ENCODE measurements at regions not wholly inside any gene's neighbourhood (a gene's known extent, or its start where the extent isn't known, plus 50 kb on each side); places are given as distances from the start of the nearest gene placed in this dataset.

DNA sequence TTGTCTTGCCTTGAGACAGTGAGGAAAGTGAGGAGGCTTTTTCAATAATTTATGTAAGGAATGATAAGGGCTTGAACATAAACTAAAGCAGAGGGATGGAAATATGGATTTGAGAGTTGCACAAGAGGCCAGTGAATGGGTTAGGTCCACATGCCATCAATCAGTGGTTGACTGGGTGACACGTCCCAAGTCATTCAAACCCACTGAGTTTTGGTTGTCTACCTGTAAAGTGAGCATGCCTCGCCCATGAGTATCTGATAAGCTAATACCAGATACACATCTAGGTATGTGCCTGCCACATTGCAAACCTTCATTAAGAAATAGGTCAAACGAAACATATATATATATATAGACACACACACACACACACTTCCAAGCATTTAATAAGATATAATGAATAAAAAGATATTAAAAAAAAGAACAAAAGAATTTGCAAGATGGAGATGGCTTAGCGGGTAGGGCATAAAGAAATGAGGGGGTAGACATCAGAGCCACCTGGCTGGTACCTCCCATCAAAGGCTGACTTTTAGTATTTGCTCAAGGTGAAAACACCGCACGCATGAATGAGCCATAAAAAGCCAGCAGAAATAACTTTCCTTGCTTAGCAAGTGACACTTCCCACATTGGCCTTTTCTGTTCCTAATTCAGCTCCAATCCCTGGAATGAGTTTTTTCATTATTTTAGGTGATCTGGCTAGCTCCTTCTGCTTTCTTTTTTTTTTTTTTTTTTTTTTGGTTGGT is 109.1 kb upstream of the GGTLC1 start:
- TF ChIP-seq GATA2 (IDR thresholded peaks at IDR 0.05; ENCODE audit: low read depth, low read length) (no peak), GATA3 (IDR thresholded peaks at IDR 0.05; ENCODE audit: low read depth, low read length) (no peak)

All from SH-SY5Y (cell line).